ENCODE measurements at regions not wholly inside any gene's neighbourhood (a gene's known extent, or its start where the extent isn't known, plus 50 kb on each side); places are given as distances from the start of the nearest gene placed in this dataset.

DNA sequence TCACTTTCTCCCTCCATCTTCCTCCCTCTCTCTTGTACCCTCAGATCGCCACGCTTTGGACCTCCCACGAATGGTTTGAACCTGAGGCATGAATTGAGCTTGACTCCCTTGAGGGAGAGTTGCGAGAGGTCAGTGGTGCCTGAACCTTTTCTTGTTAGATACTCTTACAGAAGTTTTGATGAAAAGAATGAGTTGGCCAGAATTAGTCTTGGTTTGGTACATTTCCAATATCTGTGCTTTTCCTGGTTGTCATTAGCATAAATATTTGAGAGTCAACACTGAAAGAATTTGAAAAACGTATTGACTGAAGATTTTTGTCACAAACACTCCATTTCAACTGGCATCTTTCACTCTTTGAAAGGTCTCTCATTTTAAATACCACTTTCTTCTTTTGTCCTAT lies 510.6 kb upstream of the DIPK2B start:
- Histone ChIP-seq H3K4me1 (ENCODE audit: insufficient read depth, low read length) (no peaks in the 10 kb centered on the region), H3K56ac (ENCODE audit: insufficient read length, low read depth, low read length) (no peak overlapping the region), H3K27me3 (ENCODE audit: insufficient read depth, low read length) (no peaks in the 10 kb centered on the region), H3K9me3 (ENCODE audit: control insufficient read depth, low read depth, low read length) (no peaks in the 10 kb centered on the region), H4K8ac (replicated peaks; ENCODE audit: insufficient read length, low read depth, low read length) (no peak overlapping the region), H2BK15ac (ENCODE audit: low read depth, low read length) (no peak overlapping the region), H4K20me1 (ENCODE audit: control insufficient read depth, insufficient read depth, insufficient read length) (no peaks in the 10 kb centered on the region), H2BK120ac (ENCODE audit: low read depth, low read length, poor library complexity, severe bottlenecking) (no peak overlapping the region), H3K79me1 (ENCODE audit: insufficient read depth, low read depth, low read length, poor library complexity, severe bottlenecking) (no peaks in the 10 kb centered on the region), H2AK5ac (ENCODE audit: insufficient read length, low read length) (no peak overlapping the region), H3K4ac (ENCODE audit: low read depth, low read length) (no peak overlapping the region), H2BK5ac (ENCODE audit: insufficient read length, low read length) (no peak overlapping the region), H3K14ac (ENCODE audit: insufficient read depth, low read length) (no peak overlapping the region), H3K4me2 (ENCODE audit: insufficient read depth, insufficient read length, low read length) (no peak overlapping the region), H4K91ac (ENCODE audit: insufficient read length, low read depth, low read length) (no peak overlapping the region), H2BK12ac (ENCODE audit: insufficient read length, low read depth, low read length) (no peak overlapping the region), H4K5ac (ENCODE audit: insufficient read length, low read depth, low read length) (no peak overlapping the region), H3K27ac (ENCODE audit: insufficient read length, low read depth, low read length) (no peak overlapping the region), H3K79me2 (ENCODE audit: insufficient read depth, low read length) (no peaks in the 10 kb centered on the region), H2AFZ (ENCODE audit: low read length) (no peak overlapping the region), H3K18ac (ENCODE audit: insufficient read length, low read depth, low read length) (no peak overlapping the region), H2BK20ac (ENCODE audit: low read depth, low read length, poor library complexity, severe bottlenecking) (no peak overlapping the region), H3T11ph (ENCODE audit: low read length) (no peak overlapping the region), H3K23ac (ENCODE audit: insufficient read length, low read depth, low read length) (no peak overlapping the region), H3K9ac (ENCODE audit: extremely low read depth, insufficient read length, low read length) (no peak overlapping the region), H3K23me2 (ENCODE audit: insufficient read length, low read depth, low read length, poor library complexity, severe bottlenecking) (no peaks in the 10 kb centered on the region)
- WGBS (ENCODE audit: extremely low coverage, insufficient read length, low lambda C conversion rate) = no CpG with 5 or more reads among the region's 5 CpGs
- H3K9me3 Mint-ChIP-seq = peaks cover 68 to 69% of the 10 kb centered on the region in 2 experiments
- H3K4me3 Mint-ChIP-seq = no peak overlapping the region
- peaks cover 0 to 4% (median 0%) of the 10 kb centered on the region in 3 experiments; a peak in 2 of 7 replicates for H3K36me3 Mint-ChIP-seq (ENCODE audit: insufficient read depth in 1 of 3, low read depth in 3 of 3)
- no peak for DNase-seq
- no peak for TF ChIP-seq CTCF (conservative IDR thresholded peaks at IDR 0.05)
- no peaks in the 10 kb centered on the region; the same call in none of the 2 replicates for H3K27me3 Mint-ChIP-seq (ENCODE audit: low read depth)
- H3K4me1 Mint-ChIP-seq = no peaks in the 10 kb centered on the region
- no peak overlapping the region for H3K27ac Mint-ChIP-seq
